Prostate gland (tissue), 2 donors: ENCODE measurements at regions not wholly inside any gene's neighbourhood (a gene's known extent, or its start where the extent isn't known, plus 50 kb on each side); places are given as distances from the start of the nearest gene placed in this dataset.

ENCODE experiments used
- DNase-seq: peaks from one replicate; pipeline ENCODE4 v3.0.0-alpha.2; 2019; ENCODE audit warnings: low spot score
- H3K27ac ChIP-seq, 2 donors: fragments of 200-600 bp; sonication (generic); 2 replicates each; pipeline ENCODE4 v1.5.1; 2017 to 2019
- H3K27me3 ChIP-seq: fragments of 200-600 bp; sonication (generic); replicated peaks from 2 replicates; pipeline ENCODE4 v1.5.1; 2019; ENCODE audit not compliant: insufficient read depth
- H3K36me3 ChIP-seq, 2 donors: fragments of 200-600 bp; sonication (generic); 1 replicate in 1 of 2; 2 replicates in 1 of 2; pipeline versions ENCODE4 v1.5.1 to v1.8.1; 2017 to 2019
- H3K4me1 ChIP-seq: fragments of 200-600 bp; sonication (generic); replicated peaks from 2 replicates; pipeline ENCODE4 v1.5.1; 2019
- H3K4me3 ChIP-seq, 2 donors: fragments of 200-600 bp; sonication (generic); 2 replicates each; pipeline ENCODE4 v1.5.1; 2017 to 2019
- H3K9me3 ChIP-seq: fragments of 200-600 bp; sonication (generic); 2 replicates; pipeline ENCODE4 v1.5.1; 2017
- CTCF ChIP-seq, 4 experiments: fragments of 200-600 bp in 2 of 4; fragments of 450-650 bp in 2 of 4; sonication (generic) in 2 of 4; IDR thresholded peaks; 1 replicate in 3 of 4; 2 replicates in 1 of 4; pipeline ENCODE4 v1.5.1; 2016 to 2019; ENCODE audit warnings: antibody characterized with exemption in 4 of 4, mild to moderate bottlenecking in 2 of 4, moderate library complexity in 2 of 4
- POLR2A ChIP-seq: fragments of 450-650 bp; IDR thresholded peaks from one replicate; pipeline ENCODE4 v1.6.1; 2016; ENCODE audit warnings: antibody characterized with exemption, mild to moderate bottlenecking
- POLR2AphosphoS5 ChIP-seq: sonication (generic); formaldehyde crosslinking; IDR thresholded peaks from one replicate; pipeline ENCODE4 v1.6.1; 2017; ENCODE audit warnings: antibody characterized with exemption
- WGBS: methylation state at CpG from one replicate; pipeline ENCODE4 v1.1.5; 2018; 5-methylcytosine and 5-hydroxymethylcytosine counted together
- intact Hi-C: fragments of 100-400 bp; cut with DNase I; formaldehyde crosslinking; loops from one replicate; pipeline ENCODE4 v1.14.2; 2022

DNA sequence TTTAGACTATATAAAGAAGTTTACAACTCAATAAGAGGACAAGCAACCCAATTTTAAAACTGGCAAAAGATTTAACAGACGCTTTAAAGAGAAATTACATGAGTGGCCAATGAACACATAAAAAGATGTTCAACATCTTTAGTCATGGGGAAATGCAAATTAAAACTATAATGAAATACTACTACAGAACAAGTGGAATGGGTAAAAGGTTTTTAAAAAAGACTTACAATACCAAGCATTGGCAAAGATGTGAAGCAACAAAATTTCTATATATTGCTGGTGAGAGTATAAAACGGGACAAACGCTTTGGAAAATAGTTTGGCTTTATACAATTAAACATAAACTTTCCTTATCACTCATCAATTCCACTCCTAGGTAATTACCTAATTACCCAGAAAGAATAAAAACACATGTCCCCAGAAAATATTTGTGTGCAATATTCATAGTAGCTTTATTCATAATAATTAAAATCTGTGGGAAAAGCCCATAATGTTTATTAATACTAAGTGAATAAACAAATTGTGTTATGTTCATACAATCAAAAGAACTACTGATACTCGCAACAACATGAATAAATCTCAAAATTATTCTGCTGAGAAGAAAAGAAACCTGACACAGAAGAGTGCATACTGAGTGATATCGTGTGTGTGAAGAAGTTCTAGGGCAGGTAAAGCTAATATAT lies 76.7 kb upstream of the MYCN start:
- no peaks in the 10 kb centered on the region for H3K27me3 ChIP-seq
- H3K4me1 ChIP-seq = no peaks in the 10 kb centered on the region
- DNase-seq = no peak
- 86% methylated on average over 5 of the region's 5 CpGs for WGBS
- intact Hi-C loops = no loop called here
- no peak overlapping the region for H3K27ac ChIP-seq
- H3K36me3 ChIP-seq = no peaks in the 10 kb centered on the region
- H3K4me3 ChIP-seq = no peak overlapping the region
- TF ChIP-seq CTCF (IDR thresholded peaks at IDR 0.05) = no peak
- TF ChIP-seq POLR2AphosphoS5 = no peak
- H3K9me3 ChIP-seq = no peaks in the 10 kb centered on the region

DNA sequence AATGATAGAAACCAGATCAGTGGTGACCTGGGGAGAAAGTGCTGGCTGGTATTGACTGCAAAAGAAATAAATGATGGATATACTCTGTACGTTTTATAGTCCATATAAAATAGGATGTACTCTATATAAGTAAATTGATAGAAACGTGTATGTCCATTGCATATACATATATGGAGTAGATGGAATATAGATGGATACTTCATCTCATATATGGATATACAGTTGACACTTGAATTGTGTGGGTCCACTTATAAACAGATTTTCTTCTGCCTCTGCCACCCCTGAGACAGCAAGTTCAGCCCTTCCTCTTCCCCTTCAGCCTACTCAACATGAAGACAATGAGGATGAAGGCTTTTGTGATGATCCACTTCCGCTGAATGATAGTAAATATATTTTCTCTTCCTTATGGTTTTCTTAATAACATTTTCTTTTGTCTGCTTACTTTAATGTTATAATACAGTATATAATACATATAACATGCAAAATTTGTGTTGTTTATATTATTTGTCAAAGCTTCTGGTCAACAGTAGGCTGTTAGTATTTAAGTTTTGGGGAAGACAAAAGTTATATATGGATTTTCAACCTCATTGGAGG lies 76.1 kb upstream of the MYCN start:
- H3K4me3 ChIP-seq = no peak overlapping the region
- WGBS = 87% methylated on average over 3 of the region's 3 CpGs
- H3K36me3 ChIP-seq = no peaks in the 10 kb centered on the region
- no peak for DNase-seq
- H3K27me3 ChIP-seq = no peaks in the 10 kb centered on the region
- H3K27ac ChIP-seq = no peak overlapping the region
- intact Hi-C loops = no loop called here
- H3K4me1 ChIP-seq = no peaks in the 10 kb centered on the region
- H3K9me3 ChIP-seq = no peaks in the 10 kb centered on the region
- no peak for TF ChIP-seq CTCF (IDR thresholded peaks at IDR 0.05)
- TF ChIP-seq POLR2A = no peak
- no peak for TF ChIP-seq POLR2AphosphoS5

- Histone ChIP-seq H3K4me1 (no peaks in the 10 kb centered on the region), H3K36me3 (no peaks in the 10 kb centered on the region), H3K27ac (no peak overlapping the region), H3K4me3 (no peak overlapping the region), H3K27me3 (no peaks in the 10 kb centered on the region), H3K9me3 (no peaks in the 10 kb centered on the region)
- no peak for DNase-seq
- intact Hi-C loops = no loop called here
- WGBS = 44% methylated on average over 1 of the region's 1 CpG
- TF ChIP-seq CTCF (IDR thresholded peaks at IDR 0.05) (no peak), POLR2A (no peak), POLR2AphosphoS5 (no peak)
Measured at GRCh38 chr2:15865923-15866322, 74.4 kb upstream of the MYCN start.

DNA sequence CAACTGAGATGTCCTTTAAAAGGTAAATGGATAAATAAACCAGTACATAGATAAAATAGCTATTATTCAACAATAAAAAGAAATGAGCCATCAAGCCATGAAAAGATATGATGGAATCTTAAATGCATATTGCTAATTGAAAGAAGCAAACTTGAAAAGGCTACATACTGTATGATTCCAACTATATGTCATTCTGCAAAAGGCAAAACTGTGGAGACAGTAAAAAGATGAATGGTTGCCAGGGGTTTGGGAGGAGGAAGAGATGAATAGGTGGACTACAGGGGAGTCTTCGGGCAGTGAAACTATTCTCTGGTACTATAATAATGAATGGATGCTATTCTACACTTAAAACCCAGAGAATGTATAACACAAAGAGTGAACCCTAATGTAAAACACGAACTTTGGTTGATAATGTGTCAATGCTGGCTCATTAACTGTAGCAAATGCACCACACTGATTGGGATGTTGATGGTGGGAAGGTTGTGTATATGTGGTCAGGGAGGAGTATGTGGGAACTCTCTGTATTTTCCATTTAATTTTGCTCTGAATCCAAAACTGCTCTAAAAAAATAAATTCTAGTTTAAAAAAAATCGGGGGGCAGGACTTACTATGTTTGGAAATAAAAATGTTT lies 73.7 kb upstream of the MYCN start:
- no peak overlapping the region for H3K27ac ChIP-seq
- no peaks in the 10 kb centered on the region for H3K27me3 ChIP-seq
- WGBS = 47% methylated on average over 3 of the region's 3 CpGs
- no peaks in the 10 kb centered on the region for H3K36me3 ChIP-seq
- TF ChIP-seq POLR2AphosphoS5 = no peak
- no peak for TF ChIP-seq CTCF (IDR thresholded peaks at IDR 0.05)
- no peaks in the 10 kb centered on the region for H3K9me3 ChIP-seq
- H3K4me1 ChIP-seq = no peaks in the 10 kb centered on the region
- intact Hi-C loops = no loop called here
- DNase-seq = no peak
- no peak overlapping the region for H3K4me3 ChIP-seq
